ENCODE measurements at regions not wholly inside any gene's neighbourhood (a gene's known extent, or its start where the extent isn't known, plus 50 kb on each side); places are given as distances from the start of the nearest gene placed in this dataset.
A peak's percentile ranks its signal among the peaks of the same experiment; 100 is the strongest.

DNA sequence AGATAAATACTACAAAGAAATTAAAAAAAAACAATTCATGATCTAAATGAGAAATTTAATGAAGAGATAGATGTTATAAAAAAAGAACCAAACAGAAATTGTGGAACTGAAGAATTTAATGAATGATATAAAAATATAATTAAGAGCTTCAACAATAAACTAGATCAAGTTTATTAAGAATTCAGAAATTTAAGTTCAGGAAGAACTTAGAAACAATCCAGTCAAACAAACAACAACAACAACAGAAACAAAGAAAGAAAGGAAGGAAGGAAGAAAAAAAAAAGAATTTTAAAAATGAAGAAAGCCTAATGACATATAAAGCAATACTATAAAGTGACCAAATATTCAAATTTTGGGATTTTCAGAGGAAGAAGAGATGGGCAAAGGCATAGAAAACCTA, 157.3 kb upstream of the FOXN2 start:
- TF ChIP-seq POLR2A (IDR thresholded peaks at IDR 0.05), result no peak
- TF ChIP-seq, protein P1, sequence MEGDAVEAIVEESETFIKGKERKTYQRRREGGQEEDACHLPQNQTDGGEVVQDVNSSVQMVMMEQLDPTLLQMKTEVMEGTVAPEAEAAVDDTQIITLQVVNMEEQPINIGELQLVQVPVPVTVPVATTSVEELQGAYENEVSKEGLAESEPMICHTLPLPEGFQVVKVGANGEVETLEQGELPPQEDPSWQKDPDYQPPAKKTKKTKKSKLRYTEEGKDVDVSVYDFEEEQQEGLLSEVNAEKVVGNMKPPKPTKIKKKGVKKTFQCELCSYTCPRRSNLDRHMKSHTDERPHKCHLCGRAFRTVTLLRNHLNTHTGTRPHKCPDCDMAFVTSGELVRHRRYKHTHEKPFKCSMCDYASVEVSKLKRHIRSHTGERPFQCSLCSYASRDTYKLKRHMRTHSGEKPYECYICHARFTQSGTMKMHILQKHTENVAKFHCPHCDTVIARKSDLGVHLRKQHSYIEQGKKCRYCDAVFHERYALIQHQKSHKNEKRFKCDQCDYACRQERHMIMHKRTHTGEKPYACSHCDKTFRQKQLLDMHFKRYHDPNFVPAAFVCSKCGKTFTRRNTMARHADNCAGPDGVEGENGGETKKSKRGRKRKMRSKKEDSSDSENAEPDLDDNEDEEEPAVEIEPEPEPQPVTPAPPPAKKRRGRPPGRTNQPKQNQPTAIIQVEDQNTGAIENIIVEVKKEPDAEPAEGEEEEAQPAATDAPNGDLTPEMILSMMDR (IDR thresholded peaks at IDR 0.05), result no peak
- Histone ChIP-seq H3K4me3 (no peak overlapping the region), H3K27me3 (no peaks in the 10 kb centered on the region), H3K4me1 (no peaks in the 10 kb centered on the region), H3K9me3 (no peaks in the 10 kb centered on the region), H3K36me3 (no peaks in the 10 kb centered on the region), H3K27ac (no peak overlapping the region)
- DNase-seq, result no peak
- ATAC-seq, result no peak
- intact Hi-C loops (cut with DNase I), result no loop called here

DNA sequence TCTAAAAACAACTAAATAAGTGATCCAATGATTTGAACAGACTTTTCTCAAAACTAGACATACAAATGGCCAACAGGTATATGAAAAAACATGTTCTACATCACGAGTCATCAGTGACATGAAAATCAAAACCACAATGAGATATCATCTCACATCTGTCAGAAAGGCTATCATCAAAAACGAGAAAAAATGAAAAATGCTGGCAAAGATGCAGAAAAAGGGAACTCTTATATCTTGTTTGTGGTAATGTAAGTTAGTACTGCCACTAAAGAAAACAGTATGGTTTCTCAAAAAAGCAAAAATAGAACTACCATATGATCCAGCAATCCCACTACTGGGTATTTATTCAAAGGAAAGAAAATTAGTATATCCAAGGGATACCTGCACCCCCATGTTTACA, 152.9 kb upstream of the FOXN2 start:
- intact Hi-C loops (cut with DNase I), result no loop called here
- Histone ChIP-seq H3K4me3 (no peak overlapping the region), H3K4me1 (no peaks in the 10 kb centered on the region), H3K36me3 (no peaks in the 10 kb centered on the region), H3K27ac (no peak overlapping the region), H3K9me3 (no peaks in the 10 kb centered on the region), H3K27me3 (no peaks in the 10 kb centered on the region)
- ATAC-seq, result no peak
- no peak for DNase-seq
- WGBS (ENCODE audit: insufficient coverage, low coverage, low lambda C conversion rate, missing lambda C conversion rate), result 50% methylated on average over 2 of the region's 2 CpGs
- TF ChIP-seq, protein P1 (IDR thresholded peaks at IDR 0.05), result no peak
- no peak for TF ChIP-seq POLR2A (IDR thresholded peaks at IDR 0.05)

DNA sequence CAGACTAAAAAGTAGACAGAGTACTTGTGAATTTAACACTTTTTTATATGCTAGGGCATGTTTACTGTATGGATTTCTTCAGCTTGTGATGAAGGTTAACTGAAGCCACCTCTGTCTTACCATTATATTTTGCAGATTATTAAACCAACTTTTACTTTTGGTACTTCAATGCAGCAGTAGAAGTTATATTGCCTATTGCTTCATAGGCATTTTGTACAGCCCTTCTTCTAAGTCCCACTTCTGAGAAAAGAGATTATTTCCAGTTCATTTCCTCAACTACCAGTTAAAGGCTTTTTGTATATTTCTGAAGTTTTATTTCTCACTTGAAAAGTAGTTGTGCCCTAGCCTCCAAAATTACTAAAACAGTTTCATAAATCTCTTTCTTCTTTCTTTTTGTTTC, 151.7 kb upstream of the FOXN2 start:
- no peaks in the 10 kb centered on the region for H3K36me3 ChIP-seq
- no peaks in the 10 kb centered on the region for H3K4me1 ChIP-seq
- no peaks in the 10 kb centered on the region for H3K9me3 ChIP-seq
- no peak overlapping the region for H3K4me3 ChIP-seq
- ATAC-seq (no peak), DNase-seq (no peak)
- H3K27ac ChIP-seq, result no peak overlapping the region
- H3K27me3 ChIP-seq, result no peaks in the 10 kb centered on the region
- TF ChIP-seq, protein P1 (IDR thresholded peaks at IDR 0.05), result no peak
- TF ChIP-seq POLR2A (IDR thresholded peaks at IDR 0.05), result no peak
- intact Hi-C loops (cut with DNase I), result no loop called here

DNA sequence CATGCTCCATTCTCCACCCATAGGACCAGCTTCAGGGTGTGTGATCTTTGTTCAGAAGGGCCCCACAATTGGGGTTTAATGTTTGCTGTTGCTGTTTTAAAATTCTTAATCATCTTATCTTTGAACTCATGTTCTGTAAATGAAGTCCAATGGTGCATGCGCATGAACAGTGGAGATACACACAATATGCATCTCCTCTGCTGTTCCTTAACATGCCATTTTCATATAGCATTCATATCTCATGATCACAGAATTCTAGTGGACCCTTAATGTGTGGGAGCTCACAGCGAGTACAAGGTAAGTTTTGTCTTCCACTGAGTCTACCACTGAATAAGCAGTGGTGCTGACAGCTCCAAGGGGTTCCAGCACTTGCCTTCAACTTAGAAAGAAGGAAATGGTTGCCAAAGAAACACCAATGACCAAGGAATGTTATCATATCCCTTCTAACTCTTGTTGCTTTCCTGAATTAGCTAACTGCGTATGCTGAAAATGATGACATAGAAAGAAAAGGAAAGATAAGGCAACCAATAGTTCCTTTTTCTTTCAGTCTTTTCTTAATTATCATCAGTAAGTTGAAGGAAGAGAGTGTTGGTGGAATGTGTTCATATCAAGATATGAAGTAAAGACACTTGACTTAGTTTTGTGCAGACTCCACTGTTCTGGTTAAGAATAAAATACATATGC, 149.3 kb upstream of the FOXN2 start:
- WGBS (ENCODE audit: insufficient coverage, low coverage, low lambda C conversion rate, missing lambda C conversion rate), result 84% methylated on average over 3 of the region's 3 CpGs
- H3K27me3 ChIP-seq, result no peaks in the 10 kb centered on the region
- intact Hi-C loops (cut with DNase I), result no loop called here
- no peak for DNase-seq
- H3K27ac ChIP-seq, result no peak overlapping the region
- peaks cover 0 to 15% (median 0%) of the 10 kb centered on the region in 4 donors for H3K4me1 ChIP-seq
- H3K4me3 ChIP-seq, result no peak overlapping the region
- TF ChIP-seq, protein P1 (IDR thresholded peaks at IDR 0.05), result no peak
- no peak for TF ChIP-seq POLR2A (IDR thresholded peaks at IDR 0.05)
- H3K9me3 ChIP-seq, result no peaks in the 10 kb centered on the region
- H3K36me3 ChIP-seq, result no peaks in the 10 kb centered on the region
- no peak for ATAC-seq

DNA sequence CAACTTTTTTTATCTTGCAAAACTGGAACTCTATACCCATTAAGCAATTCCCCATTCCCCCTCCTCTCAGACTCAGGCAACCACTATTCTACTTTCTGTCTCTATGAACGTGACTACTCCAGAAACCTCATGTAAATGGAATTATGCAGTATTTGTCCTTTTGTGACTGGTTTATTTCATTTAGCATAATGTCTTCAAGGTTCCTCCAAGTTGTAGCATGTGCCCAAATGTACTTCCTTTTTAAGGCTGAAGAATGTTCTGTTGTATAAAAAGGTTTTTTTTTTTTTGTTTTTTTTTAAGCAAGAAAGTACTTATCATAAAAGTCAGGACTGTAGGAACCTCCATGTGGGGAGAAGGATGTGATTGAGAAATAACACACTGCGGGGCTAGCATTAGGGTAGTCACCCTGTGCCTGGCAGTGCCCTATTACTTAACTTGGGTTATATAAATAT, 145.3 kb upstream of the FOXN2 start:
- no peak for DNase-seq
- H3K27me3 ChIP-seq, result no peaks in the 10 kb centered on the region
- WGBS (ENCODE audit: insufficient coverage, low coverage, low lambda C conversion rate, missing lambda C conversion rate), result 10% methylated on average over 2 of the region's 2 CpGs
- no peaks in the 10 kb centered on the region for H3K36me3 ChIP-seq
- no peaks in the 10 kb centered on the region for H3K9me3 ChIP-seq
- TF ChIP-seq POLR2A (IDR thresholded peaks at IDR 0.05), result no peak
- TF ChIP-seq, protein P1 (IDR thresholded peaks at IDR 0.05), result no peak
- ATAC-seq, result peak; percentile 78 to 95 (median 94)
- peak overlapping the region in 1 of 3 donors; percentile 29 for H3K27ac ChIP-seq
- intact Hi-C loops (cut with DNase I), result no loop called here
- H3K4me1 ChIP-seq, result peaks cover 0 to 18% (median 0%) of the 10 kb centered on the region in 4 donors
- no peak overlapping the region for H3K4me3 ChIP-seq

Measured in right lobe of liver (tissue), 6 donors.